H1 (cell line): ENCODE measurements at regions not wholly inside any gene's neighbourhood (a gene's known extent, or its start where the extent isn't known, plus 50 kb on each side); places are given as distances from the start of the nearest gene placed in this dataset.

Experiments
- CTCF ChIA-PET: fragments of 300-600 bp; sonication (Branson Sonifier 250); formaldehyde crosslinking; loops from one replicate; lab custom pipeline; 2021; ENCODE audit not compliant: partially characterized antibody; lab: Charles Lee
- POLR2A ChIA-PET: fragments of 300-600 bp; sonication (Branson Sonifier 250); formaldehyde crosslinking; loops from one replicate; lab custom pipeline; 2021; ENCODE audit warnings: inconsistent platforms; ENCODE audit not compliant: partially characterized antibody; lab: Charles Lee
- DNase-seq, 2 experiments: peaks; one replicate each; pipeline versions ENCODE4 v3.0.0 to v3.0.0-alpha.2; 2010 to 2022; ENCODE audit warnings: low spot score in 2 of 2, low read depth in 1 of 2, mixed read lengths in 1 of 2
- FAIRE-seq: peaks from 2 replicates; lab custom pipeline; 2011; peaks lifted over from hg19 to GRCh38; lab: Jason Lieb, UNC
- H2AFZ ChIP-seq: 2 replicates; pipeline ENCODE4 v1.8.1; 2012; ENCODE audit warnings: low read length, inconsistent platforms
- H2AK5ac ChIP-seq: 2 replicates; pipeline ENCODE4 v1.6.1; 2013; ENCODE audit warnings: low read depth, low read length
- H2BK120ac ChIP-seq: replicated peaks from 2 replicates; pipeline ENCODE3; 2013; ENCODE audit warnings: low read depth, low read length, inconsistent platforms
- H2BK12ac ChIP-seq: 2 replicates; pipeline ENCODE4 v1.6.1; 2013; ENCODE audit warnings: low read depth, low read length
- H2BK15ac ChIP-seq: 2 replicates; pipeline ENCODE4 v1.6.1; 2013; ENCODE audit warnings: low read length
- H2BK20ac ChIP-seq: 2 replicates; pipeline ENCODE4 v1.6.1; 2013; ENCODE audit warnings: low read length
- H2BK5ac ChIP-seq: 2 replicates; pipeline ENCODE4 v1.6.1; 2013; ENCODE audit warnings: low read depth, low read length
- H3K14ac ChIP-seq: 2 replicates; pipeline ENCODE4 v1.6.1; 2013; ENCODE audit warnings: inconsistent platforms; ENCODE audit not compliant: insufficient read length
- H3K18ac ChIP-seq: 2 replicates; pipeline ENCODE4 v1.6.1; 2013; ENCODE audit warnings: low read length; ENCODE audit errors: extremely low read depth
- H3K23ac ChIP-seq: 2 replicates; pipeline ENCODE4 v1.6.1; 2013; ENCODE audit warnings: inconsistent platforms; ENCODE audit not compliant: insufficient read length
- H3K23me2 ChIP-seq: 2 replicates; pipeline ENCODE4 v1.6.1; 2013; ENCODE audit warnings: low read depth, low read length
- H3K27ac ChIP-seq: 2 replicates; pipeline ENCODE4 v1.6.1; 2011; ENCODE audit warnings: low read depth, low read length, inconsistent platforms
- H3K27me3 ChIP-seq, 4 experiments: replicated peaks in 1 of 4; 1 replicate in 1 of 4; 2 replicates in 3 of 4; pipeline versions ENCODE4 v1.6.1 to v1.8.1; 2011 to 2013; ENCODE audit warnings: low read length in 3 of 4, mild to moderate bottlenecking in 3 of 4, inconsistent platforms in 2 of 4, mixed read lengths in 2 of 4, moderate library complexity in 1 of 4; ENCODE audit not compliant: control insufficient read depth in 3 of 4, insufficient read depth in 3 of 4; ENCODE audit errors: extremely low read depth in 1 of 4
- H3K36me3 ChIP-seq, 4 experiments: 2 replicates each; pipeline versions ENCODE4 v1.6.1 to v1.8.1; 2011 to 2013; ENCODE audit warnings: mild to moderate bottlenecking in 4 of 4, low read length in 3 of 4, moderate library complexity in 2 of 4, control low read depth in 1 of 4, inconsistent platforms in 1 of 4; ENCODE audit not compliant: insufficient read depth in 4 of 4, control insufficient read depth in 2 of 4
- H3K4ac ChIP-seq: replicated peaks from 2 replicates; pipeline ENCODE3; 2013; ENCODE audit warnings: low read length, low read depth, mixed read lengths, inconsistent platforms; ENCODE audit not compliant: insufficient read length
- H3K4me1 ChIP-seq, 4 experiments: replicated peaks in 1 of 4; 1 replicate in 1 of 4; 2 replicates in 3 of 4; pipeline versions ENCODE4 v1.6.1 to v1.8.1; 2011 to 2013; ENCODE audit warnings: low read length in 3 of 4, inconsistent platforms in 2 of 4, mixed read lengths in 1 of 4; ENCODE audit not compliant: insufficient read depth in 4 of 4, control insufficient read depth in 3 of 4
- H3K4me2 ChIP-seq, 2 experiments: 2 replicates each; pipeline versions ENCODE4 v1.6.1 to v1.8.1; 2011 to 2013; ENCODE audit warnings: low read depth in 2 of 2, low read length in 2 of 2, control low read depth in 1 of 2, inconsistent platforms in 1 of 2, mild to moderate bottlenecking in 1 of 2; ENCODE audit not compliant: insufficient read depth in 1 of 2
- H3K4me3 ChIP-seq, 4 experiments: fragments of 200-600, 300-600 bp in 1 of 4; sonication (generic), shearing (Covaris generic), sonication (Bioruptor Twin) in 1 of 4; 2 replicates each; pipeline versions ENCODE4 v1.5.1 to v1.8.1; 2011 to 2016; ENCODE audit warnings: low read length in 4 of 4, low read depth in 3 of 4, control low read depth in 2 of 4, inconsistent platforms in 2 of 4, mild to moderate bottlenecking in 2 of 4, mixed read lengths in 1 of 4, moderate library complexity in 1 of 4; ENCODE audit not compliant: insufficient read depth in 2 of 4; ENCODE audit errors: extremely low read depth in 1 of 4
- H3K56ac ChIP-seq: replicated peaks from 2 replicates; pipeline ENCODE3; 2013; ENCODE audit warnings: low read depth, mild to moderate bottlenecking, mixed read lengths, low read length, inconsistent platforms; ENCODE audit not compliant: insufficient read length
- H3K79me1 ChIP-seq: 2 replicates; pipeline ENCODE4 v1.6.1; 2013; ENCODE audit warnings: low read depth, low read length, control low read depth
- H3K79me2 ChIP-seq, 2 experiments: 2 replicates each; pipeline versions ENCODE4 v1.6.1 to v1.8.1; 2012 to 2013; ENCODE audit warnings: low read length in 2 of 2, mild to moderate bottlenecking in 2 of 2, inconsistent platforms in 1 of 2; ENCODE audit not compliant: insufficient read depth in 2 of 2, control insufficient read depth in 1 of 2
- H3K9ac ChIP-seq, 4 experiments: replicated peaks in 1 of 4; 1 replicate in 1 of 4; 2 replicates in 3 of 4; pipeline versions ENCODE4 v1.6.1 to v1.8.1; 2011 to 2013; ENCODE audit warnings: low read depth in 3 of 4, low read length in 3 of 4, control low read depth in 2 of 4, mild to moderate bottlenecking in 2 of 4, moderate library complexity in 2 of 4, inconsistent platforms in 1 of 4; ENCODE audit errors: extremely low read depth in 1 of 4
- H3K9me3 ChIP-seq, 2 experiments: 2 replicates each; pipeline versions ENCODE4 v1.6.1 to v1.8.1; 2012 to 2013; ENCODE audit warnings: mild to moderate bottlenecking in 2 of 2, moderate library complexity in 2 of 2, control low read depth in 1 of 2, inconsistent platforms in 1 of 2, low read depth in 1 of 2, low read length in 1 of 2, mixed read lengths in 1 of 2; ENCODE audit not compliant: insufficient read depth in 2 of 2
- H4K20me1 ChIP-seq, 2 experiments: replicated peaks in 1 of 2; 2 replicates each; pipeline versions ENCODE3 to v1.8.1; 2011 to 2013; ENCODE audit warnings: inconsistent platforms in 2 of 2, low read length in 2 of 2, mild to moderate bottlenecking in 1 of 2; ENCODE audit not compliant: insufficient read depth in 2 of 2, control insufficient read depth in 1 of 2
- H4K5ac ChIP-seq: 2 replicates; pipeline ENCODE4 v1.6.1; 2013; ENCODE audit warnings: low read length, low read depth, mixed read lengths, inconsistent platforms; ENCODE audit not compliant: insufficient read length
- H4K8ac ChIP-seq: 2 replicates; pipeline ENCODE4 v1.8.0; 2013; ENCODE audit warnings: mild to moderate bottlenecking, moderate library complexity, low read length, inconsistent platforms; ENCODE audit not compliant: insufficient read depth; ENCODE audit errors: extremely low read depth
- H4K91ac ChIP-seq: replicated peaks from 2 replicates; pipeline ENCODE3; 2013; ENCODE audit warnings: low read length, mixed read lengths, inconsistent platforms; ENCODE audit not compliant: insufficient read length
- BACH1 ChIP-seq: IDR thresholded peaks from 2 replicates; pipeline ENCODE4 v1.6.1; 2012; ENCODE audit warnings: low read length, improper control_type of control experiment
- CEBPB ChIP-seq: IDR thresholded peaks from 2 replicates; pipeline ENCODE4 v1.6.1; 2012; ENCODE audit warnings: low read depth, low read length
- HDAC2 ChIP-seq, 2 experiments: fragments of 300-600 bp in 1 of 2; sonication (generic) in 1 of 2; IDR thresholded peaks; 2 replicates each; pipeline ENCODE4 v1.6.1; 2011 to 2012; ENCODE audit warnings: low read depth in 2 of 2, low read length in 2 of 2, mild to moderate bottlenecking in 2 of 2, moderate library complexity in 2 of 2, borderline replicate concordance in 1 of 2, inconsistent platforms in 1 of 2
- RXRA ChIP-seq: IDR thresholded peaks from 2 replicates; pipeline ENCODE4 v1.6.1; 2011; ENCODE audit warnings: low read depth, mild to moderate bottlenecking, low read length, moderate library complexity; ENCODE audit not compliant: insufficient read depth
- SP2 ChIP-seq: IDR thresholded peaks from 2 replicates; pipeline ENCODE4 v1.6.1; 2012; ENCODE audit warnings: mild to moderate bottlenecking, low read length, inconsistent platforms
- TAF1 ChIP-seq: IDR thresholded peaks from 2 replicates; pipeline ENCODE4 v1.6.1; 2011; ENCODE audit warnings: mild to moderate bottlenecking, low read depth, low read length
- TAF7 ChIP-seq: optimal IDR thresholded peaks from 2 replicates; pipeline ENCODE3; 2011; ENCODE audit warnings: low read depth, mild to moderate bottlenecking, inconsistent platforms, low read length, moderate library complexity, borderline replicate concordance
- WGBS, 2 experiments: shearing (Covaris generic) in 1 of 2; methylation state at CpG; one replicate each; pipeline versions ENCODE4 v1.1.6 to v1.1.7; 2013 to 2015; ENCODE audit warnings: low lambda C conversion rate in 2 of 2, mixed read lengths in 2 of 2, inconsistent platforms in 1 of 2, low coverage in 1 of 2, missing lambda C conversion rate in 1 of 2; ENCODE audit not compliant: insufficient replicate concordance in 2 of 2, insufficient coverage in 1 of 2, insufficient read length in 1 of 2; ENCODE audit errors: extremely low coverage in 1 of 2, missing lambda C conversion rate in 1 of 2; 5-methylcytosine and 5-hydroxymethylcytosine counted together
- TF ChIP-seq, protein P1 (sequence below): IDR thresholded peaks from 2 replicates; pipeline ENCODE4 v1.6.1; 2012; ENCODE audit warnings: inconsistent platforms
- TF ChIP-seq, protein P2 (sequence below), 3 experiments: IDR thresholded peaks; 1 replicate in 2 of 3; 2 replicates in 1 of 3; pipeline versions ENCODE4 v1.5.1 to v1.6.1; 2011; ENCODE audit warnings: low read length in 3 of 3, mild to moderate bottlenecking in 3 of 3, inconsistent platforms in 2 of 3, low read depth in 1 of 3, moderate library complexity in 1 of 3; ENCODE audit not compliant: insufficient read depth in 1 of 3; ENCODE audit errors: control extremely low read depth in 1 of 3

DNA sequence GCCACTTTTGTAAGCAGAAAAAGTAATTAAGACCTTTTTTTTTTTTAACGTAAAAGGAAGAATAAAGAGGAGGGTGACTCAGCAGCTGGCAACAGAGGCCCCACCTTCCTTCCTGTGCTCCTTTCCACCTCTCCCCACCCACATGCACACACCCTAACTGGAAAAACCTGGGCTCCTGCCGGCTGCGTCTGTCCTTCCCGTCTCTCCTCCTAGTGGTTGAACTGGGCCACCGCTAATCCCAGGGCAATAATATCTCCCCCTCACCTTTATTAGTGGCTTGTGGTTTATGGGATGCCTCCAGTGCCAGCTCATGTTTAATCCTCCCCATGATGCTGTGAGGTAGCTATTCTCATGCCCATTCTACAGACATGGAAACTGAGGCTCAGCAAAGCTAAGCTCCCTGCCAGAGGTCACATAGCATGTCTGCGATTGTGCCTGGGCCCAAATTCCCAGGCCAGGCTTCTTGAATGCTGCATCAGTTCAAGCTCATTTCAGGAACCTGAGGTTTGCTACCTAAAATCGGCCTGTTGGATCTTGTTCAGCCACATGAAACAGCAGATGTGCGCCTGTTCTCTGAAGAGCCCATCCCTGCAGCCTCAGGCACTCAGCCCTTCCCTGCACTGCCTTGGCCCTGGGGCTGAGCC lies 60.9 kb upstream of the IL17B start:
- 0 out of 2 replicates have a peak overlapping the region, but pooled peaks have one; percentile 82 for H2BK15ac ChIP-seq
- no peak for TF ChIP-seq CEBPB
- TF ChIP-seq HDAC2 (IDR thresholded peaks at IDR 0.05; ENCODE audit: borderline replicate concordance in 1 of 2, low read depth in 2 of 2, low read length in 2 of 2) = peak in 1 of 2 experiments; percentile 54; a peak in 1 of 4 replicates
- TF ChIP-seq BACH1 = peak; percentile 53; the same call in 1 of the 2 replicates
- TF ChIP-seq SP2 = no peak
- TF ChIP-seq TAF1 = no peak
- TF ChIP-seq, protein P1, sequence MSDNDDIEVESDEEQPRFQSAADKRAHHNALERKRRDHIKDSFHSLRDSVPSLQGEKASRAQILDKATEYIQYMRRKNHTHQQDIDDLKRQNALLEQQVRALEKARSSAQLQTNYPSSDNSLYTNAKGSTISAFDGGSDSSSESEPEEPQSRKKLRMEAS = no peak
- TF ChIP-seq TAF7 = no peak
- TF ChIP-seq RXRA = no peak
- TF ChIP-seq, protein P2, sequence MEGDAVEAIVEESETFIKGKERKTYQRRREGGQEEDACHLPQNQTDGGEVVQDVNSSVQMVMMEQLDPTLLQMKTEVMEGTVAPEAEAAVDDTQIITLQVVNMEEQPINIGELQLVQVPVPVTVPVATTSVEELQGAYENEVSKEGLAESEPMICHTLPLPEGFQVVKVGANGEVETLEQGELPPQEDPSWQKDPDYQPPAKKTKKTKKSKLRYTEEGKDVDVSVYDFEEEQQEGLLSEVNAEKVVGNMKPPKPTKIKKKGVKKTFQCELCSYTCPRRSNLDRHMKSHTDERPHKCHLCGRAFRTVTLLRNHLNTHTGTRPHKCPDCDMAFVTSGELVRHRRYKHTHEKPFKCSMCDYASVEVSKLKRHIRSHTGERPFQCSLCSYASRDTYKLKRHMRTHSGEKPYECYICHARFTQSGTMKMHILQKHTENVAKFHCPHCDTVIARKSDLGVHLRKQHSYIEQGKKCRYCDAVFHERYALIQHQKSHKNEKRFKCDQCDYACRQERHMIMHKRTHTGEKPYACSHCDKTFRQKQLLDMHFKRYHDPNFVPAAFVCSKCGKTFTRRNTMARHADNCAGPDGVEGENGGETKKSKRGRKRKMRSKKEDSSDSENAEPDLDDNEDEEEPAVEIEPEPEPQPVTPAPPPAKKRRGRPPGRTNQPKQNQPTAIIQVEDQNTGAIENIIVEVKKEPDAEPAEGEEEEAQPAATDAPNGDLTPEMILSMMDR (IDR thresholded peaks at IDR 0.05; ENCODE audit: control extremely low read depth in 1 of 3, insufficient read depth in 1 of 3, low read depth in 1 of 3, low read length in 3 of 3) = peak; percentile 63 to 82 (median 64)

More for the DNA sequence above, 60.9 kb upstream of the IL17B start:
- Histone ChIP-seq H3K9ac (no peak overlapping the region), H3K4ac (no peak overlapping the region), H3K27me3 (no peaks in the 10 kb centered on the region), H3K4me1 (peaks cover 0 to 11% (median 5%) of the 10 kb centered on the region in 4 experiments; a peak in 6 of 7 replicates), H4K8ac (no peak overlapping the region; the same call in 1 of the 2 replicates), H3K23ac (no peak overlapping the region), H3K79me1 (no peaks in the 10 kb centered on the region), H2AK5ac (peak overlapping the region; percentile 45; the same call in 1 of the 2 replicates), H2AFZ (0 out of 2 replicates have a peak overlapping the region, but pooled peaks have one; percentile 64), H3K9me3 (no peaks in the 10 kb centered on the region), H2BK20ac (no peak overlapping the region), H3K23me2 (peaks cover 4% of the 10 kb centered on the region; the same call in 1 of the 2 replicates), H3K4me2 (no peak overlapping the region), H3K27ac (0 out of 2 replicates have a peak overlapping the region, but pooled peaks have one; percentile 43), H3K79me2 (no peaks in the 10 kb centered on the region), H3K4me3 (no peak overlapping the region), H4K5ac (no peak overlapping the region), H2BK12ac (peak overlapping the region; percentile 44; the same call in 1 of the 2 replicates), H3K18ac (no peak overlapping the region), H3K36me3 (no peaks in the 10 kb centered on the region), H3K56ac (no peak overlapping the region), H2BK120ac (no peak overlapping the region), H3K14ac (no peak overlapping the region), H4K20me1 (no peaks in the 10 kb centered on the region), H4K91ac (peak overlapping the region; percentile 44), H2BK5ac (peak overlapping the region; percentile 54)
- ChIA-PET CTCF (interaction anchor here (0.6 to 22.4 kb wide), 40 partner anchors 8 to 537 kb away, joined by 3 to 1310 read pairs (median 4); partner anchors contain the start of genes CSNK1A1, GRPEL2, IL17B and PCYOX1L), POLR2A (interaction anchor here (0.8 kb wide), 1 partner anchor 52 kb away, joined by 3 read pairs; no protein-coding TSS in a partner anchor)
- FAIRE-seq (no peak), DNase-seq (peak in 1 of 2 experiments; percentile 68)
- 61% methylated on average over 8 of the region's 8 CpGs; no CpG with 5 or more reads in 1 of the 2 experiments for WGBS, 2 experiments
